Gastrocnemius medialis (tissue), 4 donors: ENCODE measurements at regions not wholly inside any gene's neighbourhood (a gene's known extent, or its start where the extent isn't known, plus 50 kb on each side); places are given as distances from the start of the nearest gene placed in this dataset.
"Not testable (repeated sequence)": the region's sequence is repeated elsewhere in the genome, so short reads cannot be mapped to it uniquely, and the experiment has no call there.

Experiments used
- ATAC-seq, 2 donors: fragments of 150-250 bp; one replicate each; pipeline ENCODE4 v1.9.1; 2016
- DNase-seq, 2 donors: peaks; one replicate each; pipeline ENCODE4 v3.0.0-alpha.2; 2019
- H3K27ac ChIP-seq, 4 donors: fragments of 200-600 bp; sonication (generic); 1 replicate in 1 of 4; 2 replicates in 3 of 4; pipeline ENCODE4 v1.5.1; 2016 to 2018; ENCODE audit warnings: mild to moderate bottlenecking in 2 of 4, moderate library complexity in 1 of 4
- H3K27me3 ChIP-seq, 3 donors: fragments of 200-600 bp; sonication (generic) in 2 of 3; 1 replicate in 1 of 3; 2 replicates in 2 of 3; pipeline versions ENCODE4 v1.5.1 to v1.6.0; 2016 to 2019; ENCODE audit warnings: mild to moderate bottlenecking in 1 of 3, moderate library complexity in 1 of 3
- H3K36me3 ChIP-seq, 2 donors: fragments of 200-600 bp; sonication (generic) in 1 of 2; one replicate each; pipeline ENCODE4 v1.5.1; 2017 to 2018
- H3K4me1 ChIP-seq, 2 donors: fragments of 200-600 bp; sonication (generic) in 1 of 2; one replicate each; pipeline ENCODE4 v1.5.1; 2016 to 2017; ENCODE audit warnings: mild to moderate bottlenecking in 2 of 2
- H3K4me3 ChIP-seq, 4 donors: fragments of 200-600 bp; sonication (generic) in 3 of 4; 1 replicate in 1 of 4; 2 replicates in 3 of 4; pipeline ENCODE4 v1.5.1; 2016 to 2019; ENCODE audit warnings: mild to moderate bottlenecking in 2 of 4
- H3K9me3 ChIP-seq, 3 donors: fragments of 200-600 bp; sonication (generic) in 2 of 3; 1 replicate in 1 of 3; 2 replicates in 2 of 3; pipeline ENCODE4 v1.5.1; 2016 to 2019
- CTCF ChIP-seq, 5 experiments: fragments of 450-650 bp in 3 of 5; fragments of 200-600 bp in 2 of 5; sonication (generic) in 2 of 5; IDR thresholded peaks in 4 of 5; conservative IDR thresholded peaks in 1 of 5; 1 replicate in 4 of 5; 2 replicates in 1 of 5; pipeline ENCODE4 v1.5.1; 2016 to 2019; ENCODE audit warnings: antibody characterized with exemption in 5 of 5, mild to moderate bottlenecking in 3 of 5, moderate library complexity in 3 of 5
- POLR2A ChIP-seq, 2 donors: fragments of 450-650 bp; IDR thresholded peaks; one replicate each; pipeline ENCODE4 v1.6.1; 2017; ENCODE audit warnings: antibody characterized with exemption in 2 of 2, mild to moderate bottlenecking in 2 of 2, moderate library complexity in 2 of 2
- in situ Hi-C, 4 donors: fragments of 200-750 bp; cut with MboI; loops; one replicate each; pipeline versions ENCODE4 v1.15.0 to v1.8.0; 2017; ENCODE audit warnings: low sequenced_read_pairs in 4 of 4
- intact Hi-C: fragments of 100-400 bp; cut with DNase I; formaldehyde crosslinking; loops from one replicate; pipeline ENCODE4 v1.15.1; 2023; ENCODE audit warnings: low total_unique reads

- Histone ChIP-seq H3K4me1 (no peaks in the 10 kb centered on the region), H3K36me3 (no peaks in the 10 kb centered on the region), H3K4me3 (no peak overlapping the region), H3K27me3 (no peaks in the 10 kb centered on the region), H3K27ac (no peak overlapping the region), H3K9me3 (no peaks in the 10 kb centered on the region)
- in situ Hi-C loops: loop anchor here in 1 of 4 donors (25.0 kb wide), 1 partner anchor 802 kb away; no protein-coding TSS in a partner anchor
- ATAC-seq (no peak), DNase-seq (no peak)
- intact Hi-C loops: no loop called here
- TF ChIP-seq POLR2A (IDR thresholded peaks at IDR 0.05): no peak
- TF ChIP-seq CTCF (IDR thresholded peaks at IDR 0.05 in 4 of 5, conservative IDR thresholded peaks at IDR 0.05 in 1 of 5): no peak
Measured at GRCh38 chr7:131664570-131664969, 108.1 kb upstream of the PODXL start.

DNA sequence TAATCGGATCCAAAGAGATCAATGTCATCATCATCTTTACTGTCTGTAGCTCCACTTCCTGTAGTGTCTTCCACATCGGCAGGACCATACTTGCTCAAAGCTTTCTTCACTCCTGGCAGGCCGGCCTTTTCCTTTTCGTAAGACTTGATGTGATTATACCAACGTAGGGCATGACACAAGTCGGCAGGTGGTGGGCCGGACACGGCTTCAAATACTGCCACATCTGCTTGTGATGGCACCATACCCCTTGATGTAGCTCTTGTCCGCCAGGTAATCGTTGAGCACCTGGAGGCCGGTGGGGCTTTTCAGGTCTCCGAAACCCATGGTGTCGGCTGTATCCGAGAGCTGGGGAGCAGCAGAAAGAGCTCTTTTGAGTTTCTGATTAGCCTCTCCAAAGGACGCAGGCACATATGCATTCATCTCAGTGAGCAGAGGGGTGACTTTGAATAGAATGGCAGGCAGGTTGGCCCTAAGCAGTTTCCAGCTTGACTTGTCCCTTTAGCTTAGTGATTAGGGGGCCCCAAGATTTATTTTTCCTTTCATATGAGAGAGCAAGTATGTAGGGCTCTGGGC, 106.0 kb upstream of the PODXL start:
- H3K4me3 ChIP-seq, DNase-seq, ATAC-seq, intact Hi-C loops, H3K4me1 ChIP-seq, H3K27me3 ChIP-seq, H3K9me3 ChIP-seq, H3K36me3 ChIP-seq, H3K27ac ChIP-seq: not testable (repeated sequence)
- in situ Hi-C loops: loop anchor here in 1 of 4 donors (25.0 kb wide), 1 partner anchor 800 kb away; no protein-coding TSS in a partner anchor

DNA sequence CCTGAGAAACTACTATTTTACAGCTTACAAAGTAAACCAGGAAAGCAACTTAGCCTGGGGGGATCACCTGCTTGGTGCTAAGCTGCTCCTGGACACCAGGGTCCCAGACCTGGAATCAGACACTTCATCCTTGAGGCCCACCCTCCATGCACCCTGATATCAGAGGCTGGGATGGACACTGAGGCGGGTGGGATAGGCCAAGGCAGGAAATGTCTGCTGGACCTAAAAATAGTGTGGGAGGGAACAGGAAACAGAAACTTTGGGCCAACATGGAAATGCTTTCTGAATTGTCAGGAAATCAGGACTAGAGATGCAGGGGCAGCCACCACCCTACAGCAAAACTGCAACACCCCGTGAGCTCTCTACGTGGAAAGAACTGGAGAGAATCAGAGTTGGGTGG, 101.5 kb upstream of the PODXL start:
- H3K27ac ChIP-seq: peak overlapping the region; percentile 42 to 54 (median 48)
- H3K27me3 ChIP-seq: no peaks in the 10 kb centered on the region
- TF ChIP-seq CTCF (IDR thresholded peaks at IDR 0.05 in 4 of 5, conservative IDR thresholded peaks at IDR 0.05 in 1 of 5) (no peak), POLR2A (IDR thresholded peaks at IDR 0.05) (no peak)
- no peak for ATAC-seq
- no peaks in the 10 kb centered on the region for H3K4me1 ChIP-seq
- no peaks in the 10 kb centered on the region for H3K9me3 ChIP-seq
- in situ Hi-C loops: loop anchor here (5.0 to 25.0 kb wide), 5 partner anchors 113 to 796 kb away; no protein-coding TSS in a partner anchor
- no peaks in the 10 kb centered on the region for H3K36me3 ChIP-seq
- no peak for DNase-seq
- no peak overlapping the region for H3K4me3 ChIP-seq
- intact Hi-C loops: no loop called here

- no peaks in the 10 kb centered on the region for H3K27me3 ChIP-seq
- in situ Hi-C loops: loop anchor here (5.0 to 25.0 kb wide), 5 partner anchors 112 to 795 kb away; no protein-coding TSS in a partner anchor
- peak overlapping the region in 3 of 4 donors; percentile 46 to 54 (median 49) for H3K27ac ChIP-seq
- ATAC-seq (no peak), DNase-seq (no peak)
- intact Hi-C loops: no loop called here
- H3K4me3 ChIP-seq: no peak overlapping the region
- TF ChIP-seq CTCF (IDR thresholded peaks at IDR 0.05 in 4 of 5, conservative IDR thresholded peaks at IDR 0.05 in 1 of 5) (no peak), POLR2A (IDR thresholded peaks at IDR 0.05) (no peak)
- H3K36me3 ChIP-seq: no peaks in the 10 kb centered on the region
- H3K4me1 ChIP-seq: no peaks in the 10 kb centered on the region
- H3K9me3 ChIP-seq: no peaks in the 10 kb centered on the region
Measured at GRCh38 chr7:131656980-131657723, 100.7 kb upstream of the PODXL start.

DNA sequence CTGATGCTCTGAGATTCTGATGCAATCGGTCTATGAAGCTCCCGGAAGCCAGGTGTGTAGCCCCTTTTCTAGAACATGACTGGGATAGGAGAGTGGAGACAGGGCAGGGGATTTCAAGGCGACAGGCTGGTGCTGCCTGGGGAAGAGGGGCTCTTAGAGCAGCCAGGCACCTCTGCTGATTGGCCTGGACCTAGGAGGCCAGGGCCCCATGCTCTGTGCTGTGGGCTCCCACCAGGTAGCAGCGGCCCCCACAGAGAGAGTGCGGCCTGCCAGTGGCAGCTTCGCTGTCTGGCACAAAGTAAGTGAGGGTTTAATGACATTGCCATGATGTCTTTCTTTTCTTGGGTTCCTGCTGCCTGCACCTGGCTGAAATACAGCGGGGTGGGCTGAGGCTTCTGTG, 99.4 kb upstream of the PODXL start:
- TF ChIP-seq POLR2A (IDR thresholded peaks at IDR 0.05): no peak
- TF ChIP-seq CTCF (IDR thresholded peaks at IDR 0.05 in 4 of 5, conservative IDR thresholded peaks at IDR 0.05 in 1 of 5): no peak
- H3K4me3 ChIP-seq: no peak overlapping the region
- no peaks in the 10 kb centered on the region for H3K4me1 ChIP-seq
- H3K9me3 ChIP-seq: no peaks in the 10 kb centered on the region
- no peaks in the 10 kb centered on the region for H3K36me3 ChIP-seq
- ATAC-seq: no peak
- no peaks in the 10 kb centered on the region for H3K27me3 ChIP-seq
- H3K27ac ChIP-seq: no peak overlapping the region
- in situ Hi-C loops (loop anchor here (5.0 to 25.0 kb wide), 5 partner anchors 111 to 794 kb away; no protein-coding TSS in a partner anchor), intact Hi-C loops (no loop called here)
- no peak for DNase-seq
